ENCODE measurements at regions not wholly inside any gene's neighbourhood (a gene's known extent, or its start where the extent isn't known, plus 50 kb on each side); places are given as distances from the start of the nearest gene placed in this dataset.

GRCh38 chr5:42349163-42349562, 74.1 kb upstream of the GHR start:
- no peak for DNase-seq (ENCODE audit: low read depth in 2 of 2)

- DNase-seq (ENCODE audit: low read depth in 2 of 2), result no peak
Measured at GRCh38 chr5:42351956-42352355, 71.3 kb upstream of the GHR start.

DNA sequence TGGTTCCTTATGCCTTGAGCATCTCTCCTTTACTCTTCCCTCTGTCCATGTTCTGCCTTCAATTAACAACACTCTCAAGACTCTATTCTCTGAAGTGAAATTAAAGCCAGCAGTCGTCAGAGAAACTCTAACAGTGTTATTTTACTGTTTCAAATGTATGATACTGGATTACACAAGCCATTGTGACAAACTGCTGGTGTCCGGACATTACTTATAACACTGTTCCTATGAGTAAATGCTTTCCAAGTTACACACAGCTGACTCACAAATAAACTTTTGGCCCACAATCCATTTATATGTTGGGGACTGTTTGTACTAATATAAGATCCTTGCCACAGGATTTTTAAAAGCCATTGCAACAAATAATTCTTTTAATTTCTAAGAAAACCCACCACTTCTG, 63.2 kb upstream of the GHR start:
- no peak for DNase-seq (ENCODE audit: low read depth in 2 of 2)

- DNase-seq (ENCODE audit: low read depth in 2 of 2), result no peak
Measured at GRCh38 chr5:42360616-42361314, 62.5 kb upstream of the GHR start.

GRCh38 chr5:42361315-42361688, 61.9 kb upstream of the GHR start:
- no peak for DNase-seq (ENCODE audit: low read depth in 2 of 2)

DNA sequence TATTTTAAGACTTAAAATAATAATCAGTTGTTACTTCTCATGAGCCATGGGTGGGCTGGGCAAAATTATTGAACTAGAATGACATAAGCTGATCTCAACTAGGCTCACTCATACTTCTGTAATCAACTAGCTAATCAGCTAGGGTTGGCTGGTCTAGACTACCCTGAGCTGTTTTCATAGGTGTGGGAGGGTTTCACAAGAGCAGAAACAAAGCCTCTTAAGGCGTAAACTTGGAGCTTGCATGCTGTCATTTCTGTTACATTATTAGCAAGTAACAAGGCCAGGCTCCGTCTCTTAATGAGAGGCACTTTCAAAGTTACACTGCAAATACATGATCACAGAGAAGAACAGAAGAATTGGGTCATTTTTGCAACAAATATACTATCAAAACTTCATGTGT, 57.2 kb upstream of the GHR start:
- no peak for DNase-seq (ENCODE audit: low read depth in 2 of 2)
